H9 (cell line): ENCODE measurements at regions not wholly inside any gene's neighbourhood (a gene's known extent, or its start where the extent isn't known, plus 50 kb on each side); places are given as distances from the start of the nearest gene placed in this dataset.

ENCODE experiments used
- DNase-seq: peaks from one replicate; pipeline ENCODE4 v3.0.0-alpha.2; 2017
- H2AFZ ChIP-seq: one replicate; pipeline ENCODE4 v1.6.1; 2013; ENCODE audit warnings: mild to moderate bottlenecking, low read length, control low read depth, moderate library complexity
- H2AK5ac ChIP-seq: 2 replicates; pipeline ENCODE4 v1.6.1; 2013; ENCODE audit warnings: low read length, control low read depth, mixed read lengths; ENCODE audit not compliant: insufficient read length
- H2BK120ac ChIP-seq: one replicate; pipeline ENCODE4 v1.6.1; 2013; ENCODE audit warnings: low read depth, mild to moderate bottlenecking, low read length, control low read depth, inconsistent platforms; ENCODE audit not compliant: poor library complexity, severe bottlenecking
- H2BK12ac ChIP-seq: 2 replicates; pipeline ENCODE4 v1.6.1; 2013; ENCODE audit warnings: low read length, control low read depth, mixed read lengths, low read depth; ENCODE audit not compliant: insufficient read length
- H2BK15ac ChIP-seq: 2 replicates; pipeline ENCODE4 v1.6.1; 2013; ENCODE audit warnings: low read depth, low read length, control low read depth
- H2BK20ac ChIP-seq: one replicate; pipeline ENCODE4 v1.6.1; 2013; ENCODE audit warnings: low read depth, mild to moderate bottlenecking, low read length, control low read depth, inconsistent platforms; ENCODE audit not compliant: poor library complexity, severe bottlenecking
- H2BK5ac ChIP-seq: 2 replicates; pipeline ENCODE4 v1.6.1; 2013; ENCODE audit warnings: low read length, control low read depth, mixed read lengths; ENCODE audit not compliant: insufficient read length
- H3K14ac ChIP-seq: 2 replicates; pipeline ENCODE4 v1.6.1; 2013; ENCODE audit warnings: low read length, control low read depth; ENCODE audit not compliant: insufficient read depth
- H3K18ac ChIP-seq: 2 replicates; pipeline ENCODE4 v1.6.1; 2013; ENCODE audit warnings: low read depth, mild to moderate bottlenecking, mixed read lengths, low read length, control low read depth; ENCODE audit not compliant: insufficient read length
- H3K23ac ChIP-seq: 2 replicates; pipeline ENCODE4 v1.6.1; 2013; ENCODE audit warnings: low read length, control low read depth, mixed read lengths, low read depth; ENCODE audit not compliant: insufficient read length
- H3K23me2 ChIP-seq: 2 replicates; pipeline ENCODE4 v1.6.1; 2013; ENCODE audit warnings: low read depth, mild to moderate bottlenecking, mixed read lengths, low read length, control low read depth; ENCODE audit not compliant: insufficient read length, poor library complexity, severe bottlenecking
- H3K27ac ChIP-seq: 2 replicates; pipeline ENCODE4 v1.5.1; 2013; ENCODE audit warnings: low read length, control low read depth, mixed read lengths, low read depth; ENCODE audit not compliant: insufficient read length
- H3K27me3 ChIP-seq: 2 replicates; pipeline ENCODE4 v1.6.1; 2013; ENCODE audit warnings: low read length, control low read depth, inconsistent platforms; ENCODE audit not compliant: insufficient read depth
- H3K4ac ChIP-seq: 2 replicates; pipeline ENCODE4 v1.6.1; 2013; ENCODE audit warnings: low read depth, mild to moderate bottlenecking, control low read depth, inconsistent platforms, low read length, moderate library complexity
- H3K4me1 ChIP-seq: 2 replicates; pipeline ENCODE4 v1.6.1; 2013; ENCODE audit warnings: low read length, control low read depth, inconsistent platforms; ENCODE audit not compliant: insufficient read depth
- H3K4me2 ChIP-seq: 2 replicates; pipeline ENCODE4 v1.6.1; 2013; ENCODE audit warnings: low read length, control low read depth, mixed read lengths; ENCODE audit not compliant: insufficient read length, insufficient read depth
- H3K56ac ChIP-seq: 2 replicates; pipeline ENCODE4 v1.6.1; 2013; ENCODE audit warnings: low read depth, mild to moderate bottlenecking, mixed read lengths, low read length, control low read depth; ENCODE audit not compliant: insufficient read length
- H3K79me1 ChIP-seq: 2 replicates; pipeline ENCODE4 v1.6.1; 2013; ENCODE audit warnings: low read depth, mild to moderate bottlenecking, moderate library complexity, low read length, control low read depth, inconsistent platforms; ENCODE audit not compliant: insufficient read depth, poor library complexity, severe bottlenecking
- H3K79me2 ChIP-seq: 2 replicates; pipeline ENCODE4 v1.6.1; 2013; ENCODE audit warnings: low read length, control low read depth, inconsistent platforms; ENCODE audit not compliant: insufficient read depth
- H3K9ac ChIP-seq: 2 replicates; pipeline ENCODE4 v1.6.1; 2013; ENCODE audit warnings: low read length, control low read depth, mixed read lengths; ENCODE audit not compliant: insufficient read length; ENCODE audit errors: extremely low read depth
- H3K9me3 ChIP-seq: one replicate; pipeline ENCODE4 v1.6.1; 2013; ENCODE audit warnings: low read depth, low read length, inconsistent platforms; ENCODE audit not compliant: control insufficient read depth
- H3T11ph ChIP-seq: one replicate; pipeline ENCODE4 v1.6.1; 2013; ENCODE audit warnings: mild to moderate bottlenecking, low read length, control low read depth, inconsistent platforms
- H4K20me1 ChIP-seq: one replicate; pipeline ENCODE4 v1.6.1; 2013; ENCODE audit not compliant: control insufficient read depth, insufficient read length, insufficient read depth
- H4K5ac ChIP-seq: 2 replicates; pipeline ENCODE4 v1.6.1; 2013; ENCODE audit warnings: low read depth, mild to moderate bottlenecking, mixed read lengths, low read length, control low read depth; ENCODE audit not compliant: insufficient read length
- H4K8ac ChIP-seq: replicated peaks from 2 replicates; pipeline ENCODE4 v1.6.1; 2013; ENCODE audit warnings: low read length, control low read depth, mixed read lengths, low read depth; ENCODE audit not compliant: insufficient read length
- H4K91ac ChIP-seq: 2 replicates; pipeline ENCODE4 v1.6.1; 2013; ENCODE audit warnings: low read depth, mild to moderate bottlenecking, moderate library complexity, mixed read lengths, low read length, control low read depth; ENCODE audit not compliant: insufficient read length
- H3K27ac Mint-ChIP-seq, 3 experiments: 2 replicates in 2 of 3; 3 replicates in 1 of 3; pipeline ENCODE4 v1.8.0; 2020 to 2021; ENCODE audit warnings: mixed read lengths in 3 of 3, mild to moderate bottlenecking in 1 of 3, moderate library complexity in 1 of 3
- H3K27me3 Mint-ChIP-seq: 2 replicates; pipeline ENCODE4 v1.8.0; 2021; ENCODE audit warnings: low read depth, mild to moderate bottlenecking, moderate library complexity, mixed read lengths
- H3K36me3 Mint-ChIP-seq, 3 experiments: 2 replicates in 2 of 3; 3 replicates in 1 of 3; pipeline ENCODE4 v1.8.0; 2020 to 2021; ENCODE audit warnings: low read depth in 3 of 3, mixed read lengths in 3 of 3; ENCODE audit not compliant: insufficient read depth in 1 of 3
- H3K4me1 Mint-ChIP-seq, 2 experiments: 2 replicates each; pipeline ENCODE4 v1.8.0; 2020; ENCODE audit warnings: mixed read lengths in 2 of 2
- H3K4me3 Mint-ChIP-seq, 2 experiments: 2 replicates in 1 of 2; 3 replicates in 1 of 2; pipeline ENCODE4 v1.8.0; 2020 to 2021; ENCODE audit warnings: mild to moderate bottlenecking in 2 of 2, mixed read lengths in 2 of 2, moderate library complexity in 1 of 2
- H3K9me3 Mint-ChIP-seq, 2 experiments: 2 replicates in 1 of 2; 3 replicates in 1 of 2; pipeline ENCODE4 v1.8.0; 2020; ENCODE audit warnings: mild to moderate bottlenecking in 2 of 2, mixed read lengths in 2 of 2, moderate library complexity in 1 of 2
- WGBS: extraction: QIAGEN DNeasy Blood & Tissue Kit; methylation state at CpG from one replicate; pipeline ENCODE4 v1.1.7; 2013; ENCODE audit warnings: missing lambda C conversion rate, low lambda C conversion rate, mixed read lengths; ENCODE audit not compliant: insufficient read length; ENCODE audit errors: extremely low coverage; 5-methylcytosine and 5-hydroxymethylcytosine counted together
- TF ChIP-seq, protein P1 (sequence below): fragments of 200-600 bp; sonication (generic); conservative IDR thresholded peaks from 3 replicates; pipeline ENCODE4 v1.8.0; 2021; ENCODE audit warnings: antibody characterized with exemption, mild to moderate bottlenecking

DNA sequence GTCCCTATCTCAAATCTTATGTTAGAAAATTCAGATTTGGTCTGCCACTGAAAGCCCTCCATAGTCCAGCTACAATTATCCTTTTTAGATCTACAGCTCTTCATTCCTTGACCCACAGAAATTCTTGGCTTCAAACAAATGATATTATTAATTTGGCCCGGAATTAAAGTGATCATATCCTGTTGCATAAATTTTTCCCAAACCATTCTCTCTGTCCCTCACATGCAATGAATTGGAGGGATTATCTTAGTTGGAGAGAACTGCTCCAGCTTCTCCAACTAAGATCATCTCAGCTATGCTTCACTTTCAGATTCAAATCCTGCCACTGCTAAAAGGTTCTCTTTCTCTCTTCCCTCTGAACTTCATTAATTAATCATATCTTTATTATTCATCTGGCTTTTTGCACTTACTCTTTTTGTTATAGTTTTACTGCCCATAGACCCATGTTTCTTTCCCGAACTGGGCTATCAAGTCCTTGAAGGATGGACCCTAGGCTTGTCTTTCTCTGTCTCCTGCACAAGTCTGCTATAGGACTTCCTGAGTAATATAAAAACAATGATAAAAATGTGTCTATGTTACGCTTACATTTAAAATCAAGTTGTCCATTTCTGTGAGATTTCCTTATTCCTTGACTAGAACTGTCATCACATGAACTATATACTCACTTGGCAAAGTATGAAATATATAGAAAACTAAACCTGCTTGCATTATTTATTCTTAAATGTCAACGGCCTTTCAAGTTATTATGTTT, 493.9 kb upstream of the MARCKS start:
- H3K36me3 Mint-ChIP-seq: no peaks in the 10 kb centered on the region
- no peak overlapping the region for H3K18ac ChIP-seq
- H3K27me3 ChIP-seq: no peaks in the 10 kb centered on the region
- H3K4me3 Mint-ChIP-seq: no peak overlapping the region
- no peak for DNase-seq
- no peak overlapping the region for H3K4ac ChIP-seq
- no peak overlapping the region for H2BK5ac ChIP-seq
- no peak overlapping the region for H3K27ac ChIP-seq
- H3K23ac ChIP-seq: no peak overlapping the region
- H3T11ph ChIP-seq: no peak overlapping the region
- H3K9ac ChIP-seq: no peak overlapping the region
- no peak overlapping the region for H3K14ac ChIP-seq
- H2AK5ac ChIP-seq: no peak overlapping the region
- H2BK15ac ChIP-seq: no peak overlapping the region
- no peak overlapping the region for H2BK120ac ChIP-seq
- H3K27ac Mint-ChIP-seq: peak overlapping the region in 1 of 3 experiments; percentile 7; a peak in 2 of 7 replicates
- no peaks in the 10 kb centered on the region for H3K9me3 ChIP-seq
- TF ChIP-seq, protein P1, sequence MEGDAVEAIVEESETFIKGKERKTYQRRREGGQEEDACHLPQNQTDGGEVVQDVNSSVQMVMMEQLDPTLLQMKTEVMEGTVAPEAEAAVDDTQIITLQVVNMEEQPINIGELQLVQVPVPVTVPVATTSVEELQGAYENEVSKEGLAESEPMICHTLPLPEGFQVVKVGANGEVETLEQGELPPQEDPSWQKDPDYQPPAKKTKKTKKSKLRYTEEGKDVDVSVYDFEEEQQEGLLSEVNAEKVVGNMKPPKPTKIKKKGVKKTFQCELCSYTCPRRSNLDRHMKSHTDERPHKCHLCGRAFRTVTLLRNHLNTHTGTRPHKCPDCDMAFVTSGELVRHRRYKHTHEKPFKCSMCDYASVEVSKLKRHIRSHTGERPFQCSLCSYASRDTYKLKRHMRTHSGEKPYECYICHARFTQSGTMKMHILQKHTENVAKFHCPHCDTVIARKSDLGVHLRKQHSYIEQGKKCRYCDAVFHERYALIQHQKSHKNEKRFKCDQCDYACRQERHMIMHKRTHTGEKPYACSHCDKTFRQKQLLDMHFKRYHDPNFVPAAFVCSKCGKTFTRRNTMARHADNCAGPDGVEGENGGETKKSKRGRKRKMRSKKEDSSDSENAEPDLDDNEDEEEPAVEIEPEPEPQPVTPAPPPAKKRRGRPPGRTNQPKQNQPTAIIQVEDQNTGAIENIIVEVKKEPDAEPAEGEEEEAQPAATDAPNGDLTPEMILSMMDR: no peak
- no peak overlapping the region for H4K8ac ChIP-seq
- H3K27me3 Mint-ChIP-seq: no peaks in the 10 kb centered on the region
- H2BK20ac ChIP-seq: no peak overlapping the region
- no peaks in the 10 kb centered on the region for H3K9me3 Mint-ChIP-seq
- H2BK12ac ChIP-seq: no peak overlapping the region
- H3K23me2 ChIP-seq: no peaks in the 10 kb centered on the region
- no peak overlapping the region for H3K56ac ChIP-seq
- H3K79me2 ChIP-seq: no peaks in the 10 kb centered on the region
- H4K91ac ChIP-seq: no peak overlapping the region
- no peak overlapping the region for H2AFZ ChIP-seq
- H3K79me1 ChIP-seq: no peaks in the 10 kb centered on the region
- H3K4me1 ChIP-seq: peaks cover 5% of the 10 kb centered on the region; the same call in 1 of the 2 replicates
- H4K20me1 ChIP-seq: no peaks in the 10 kb centered on the region
- WGBS: no CpG with 5 or more reads among the region's 4 CpGs
- no peak overlapping the region for H3K4me2 ChIP-seq
- no peak overlapping the region for H4K5ac ChIP-seq
- peaks cover 18 to 37% of the 10 kb centered on the region in 2 experiments for H3K4me1 Mint-ChIP-seq
